Stimulated activated CD4-positive, alpha-beta T cell treated with anti-CD3 and anti-CD28 coated beads, Interleukin-4, amount 100 ng/mL, for 24 hours (primary cell): ENCODE measurements at regions not wholly inside any gene's neighbourhood (a gene's known extent, or its start where the extent isn't known, plus 50 kb on each side); places are given as distances from the start of the nearest gene placed in this dataset.
"Not testable (repeated sequence)": the region's sequence is repeated elsewhere in the genome, so short reads cannot be mapped to it uniquely, and the experiment has no call there.

Experiments used
- DNase-seq: peaks from one replicate; pipeline ENCODE4 v3.0.0-alpha.2; 2020

DNA sequence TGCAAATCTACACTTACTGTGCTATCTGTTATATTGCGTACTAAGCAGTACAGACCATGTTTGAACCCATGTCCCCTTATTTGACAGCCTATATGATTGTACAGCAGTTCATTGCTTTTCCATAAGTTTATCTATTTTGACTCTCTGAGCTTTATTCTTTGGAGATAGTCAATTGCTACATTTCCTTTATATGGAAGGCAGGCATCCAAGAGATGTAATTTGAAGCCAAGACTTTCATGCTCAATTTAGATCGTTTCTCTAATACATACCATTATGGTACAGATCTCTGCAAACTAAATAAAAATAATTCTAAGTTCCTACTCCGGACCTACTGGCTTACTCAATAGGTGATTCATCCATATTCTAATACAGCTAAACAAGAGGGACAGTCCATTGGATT is 424.8 kb downstream of the TMEM38B start:
- no peak for DNase-seq

DNA sequence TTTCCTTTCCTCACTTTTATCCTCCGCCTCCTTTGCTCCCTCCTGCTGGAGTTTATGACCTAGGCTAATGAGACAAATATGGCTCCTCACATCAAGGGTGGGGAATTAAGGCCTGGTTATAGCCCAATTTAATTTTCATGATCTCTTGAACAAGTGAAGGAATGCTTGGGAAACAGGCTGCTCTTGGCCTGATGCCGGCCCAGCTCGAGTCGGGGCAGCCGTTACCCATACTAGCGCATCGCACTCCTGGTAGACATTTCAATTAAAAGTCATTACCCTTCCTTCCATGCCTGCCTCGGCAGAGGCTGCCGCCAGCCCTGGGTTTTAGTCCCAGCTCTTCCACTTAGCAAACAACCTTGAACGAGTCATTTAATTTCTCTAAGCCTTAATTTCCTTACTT is 425.7 kb downstream of the TMEM38B start:
- DNase-seq: no peak

DNA sequence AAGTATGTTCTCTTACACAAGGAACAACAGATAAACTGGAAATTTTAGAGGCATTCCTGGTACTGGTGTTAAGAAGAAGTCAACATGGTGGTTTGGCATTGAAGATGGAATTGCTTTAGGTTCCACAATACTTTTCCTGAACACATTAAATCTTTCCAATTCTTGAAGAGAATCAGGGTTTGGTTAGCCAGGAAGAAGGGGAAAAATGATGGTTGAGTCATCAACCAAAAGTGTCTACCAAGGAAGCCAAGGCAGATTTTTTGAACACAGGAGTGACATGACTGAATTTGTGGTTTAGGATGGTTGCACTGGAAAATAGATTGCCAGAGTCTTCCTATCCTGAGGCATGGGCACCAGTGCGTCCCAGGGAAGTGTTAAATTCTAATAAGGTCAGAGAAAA is 433.4 kb downstream of the TMEM38B start:
- no peak for DNase-seq

DNA sequence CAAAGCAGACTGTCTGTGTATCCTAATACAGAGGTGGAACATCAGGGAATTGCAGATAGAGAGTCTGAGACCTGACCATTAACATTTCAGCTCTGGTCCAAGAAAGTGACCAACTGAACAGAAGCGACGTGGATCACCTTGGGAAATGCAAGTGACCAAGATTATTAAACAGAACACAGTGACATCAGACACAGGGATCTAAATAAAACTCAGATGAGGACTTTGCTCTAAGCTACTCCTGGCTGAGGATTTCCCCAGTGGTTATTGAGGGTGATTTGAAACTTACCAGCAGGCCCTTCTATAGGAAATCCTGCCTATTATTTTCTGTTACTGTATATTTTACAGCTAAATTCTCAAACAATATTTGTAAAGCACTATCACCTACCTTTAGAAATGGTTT is 436.0 kb downstream of the TMEM38B start:
- DNase-seq: no peak

DNA sequence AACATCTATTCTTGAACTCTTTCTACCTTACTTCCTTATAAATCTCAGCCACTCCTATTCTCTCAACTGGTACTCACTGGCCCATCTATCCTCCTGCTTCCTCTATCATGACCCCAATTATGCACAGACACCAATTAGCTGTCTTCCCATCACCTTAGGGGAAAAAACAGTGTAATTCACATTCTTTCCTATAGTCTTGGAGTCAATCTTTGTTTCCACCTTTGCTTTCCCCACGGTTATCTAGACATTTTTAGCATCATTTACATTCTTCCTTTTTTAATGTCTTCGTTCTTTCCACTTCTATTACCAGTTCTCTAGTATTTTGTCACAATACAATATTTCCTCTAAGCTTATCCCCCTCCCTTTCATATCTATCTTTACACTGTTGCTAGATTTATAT is 449.4 kb downstream of the TMEM38B start:
- DNase-seq: no peak

DNA sequence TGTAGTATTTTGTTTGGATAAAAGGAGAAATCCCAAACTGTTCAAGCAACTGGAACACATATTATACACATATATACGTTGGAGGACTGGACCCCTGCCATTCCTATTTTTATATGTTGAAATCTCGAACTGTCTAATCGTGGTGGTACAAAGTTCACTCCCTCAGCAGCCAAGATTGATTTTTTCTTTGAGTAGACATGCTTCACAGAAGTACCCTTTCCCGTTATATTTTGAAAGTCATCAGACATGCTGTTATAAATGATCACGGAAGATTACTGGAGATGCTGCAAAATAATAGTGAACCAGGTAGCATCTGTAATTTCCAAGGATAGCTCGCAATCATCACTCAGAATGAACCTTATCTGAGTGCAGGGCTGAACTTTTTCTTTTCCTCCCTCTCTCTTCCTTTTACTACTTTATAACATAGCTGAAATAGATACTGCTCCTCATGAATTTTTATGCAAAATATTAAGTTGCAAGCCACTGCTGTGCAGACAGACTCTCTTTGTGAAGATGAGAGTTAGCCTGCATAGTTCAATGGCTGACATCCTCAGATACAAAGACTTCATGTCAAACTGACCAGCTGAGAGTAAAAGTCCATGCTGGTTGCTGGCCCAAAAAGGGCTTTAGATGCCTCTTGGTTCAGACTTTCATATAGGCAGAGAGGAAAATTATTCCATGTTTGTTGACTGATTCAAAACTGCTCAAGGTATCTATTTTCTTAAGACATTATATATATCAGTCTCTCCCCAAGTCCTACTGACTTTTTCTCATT is 451.9 kb downstream of the TMEM38B start:
- no peak for DNase-seq

DNA sequence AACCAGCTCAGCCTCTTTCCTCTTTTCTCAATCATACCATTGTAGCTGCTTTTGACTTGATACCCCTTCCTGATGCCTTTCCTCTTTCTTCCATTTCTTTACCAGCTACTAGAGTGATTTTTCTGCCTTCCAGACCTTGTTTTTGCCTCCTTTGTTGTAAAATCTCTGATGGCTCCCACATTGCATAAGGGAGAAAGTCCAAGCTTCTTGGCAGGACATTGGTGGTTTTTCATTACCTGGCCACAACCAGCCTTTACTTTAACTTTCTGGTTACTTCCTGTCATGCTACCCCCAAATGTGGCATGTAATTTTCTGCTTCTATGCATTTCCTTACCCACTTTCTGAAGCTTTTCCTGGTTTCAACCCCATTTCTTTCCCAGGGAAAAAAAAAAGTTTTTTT is 452.5 kb downstream of the TMEM38B start:
- no peak for DNase-seq

DNA sequence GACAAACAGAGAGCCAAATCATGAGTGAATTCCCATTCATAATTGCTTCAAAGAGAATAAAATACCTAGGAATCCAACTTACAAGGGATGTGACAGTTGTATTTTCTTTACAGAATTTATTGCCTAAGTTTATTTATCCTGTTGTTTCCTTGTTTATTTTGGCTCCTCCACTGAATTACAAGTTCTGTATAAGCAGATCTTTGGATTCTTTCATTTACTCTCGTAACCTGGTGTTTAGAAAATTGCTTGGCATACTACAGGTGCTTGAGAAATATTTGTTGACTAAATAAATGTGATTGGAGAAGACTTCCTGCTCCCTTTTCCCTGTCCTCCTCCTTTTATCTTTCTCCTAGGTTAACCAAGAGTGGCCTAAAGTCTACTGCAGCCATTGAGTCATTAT is 455.6 kb downstream of the TMEM38B start:
- DNase-seq: no peak

DNA sequence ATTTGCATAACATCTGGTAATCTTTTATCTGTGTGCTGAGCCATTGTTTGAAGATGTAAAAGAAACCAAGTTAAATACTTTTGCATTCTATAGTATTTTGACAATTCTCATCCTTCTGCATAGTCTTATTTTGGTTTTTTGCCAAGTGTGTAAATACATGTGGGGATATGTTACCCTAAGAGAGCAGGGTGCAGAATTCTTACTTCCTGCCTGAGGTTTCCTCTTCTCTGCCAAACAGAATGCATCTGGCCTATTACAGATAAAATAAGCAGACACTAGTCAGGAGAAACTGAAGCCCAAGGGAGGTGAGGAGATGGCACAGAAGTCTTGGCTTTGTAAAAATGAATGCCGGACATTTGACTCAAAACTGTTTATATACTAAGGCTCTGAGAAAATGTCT is 462.1 kb downstream of the TMEM38B start:
- DNase-seq: no peak

DNA sequence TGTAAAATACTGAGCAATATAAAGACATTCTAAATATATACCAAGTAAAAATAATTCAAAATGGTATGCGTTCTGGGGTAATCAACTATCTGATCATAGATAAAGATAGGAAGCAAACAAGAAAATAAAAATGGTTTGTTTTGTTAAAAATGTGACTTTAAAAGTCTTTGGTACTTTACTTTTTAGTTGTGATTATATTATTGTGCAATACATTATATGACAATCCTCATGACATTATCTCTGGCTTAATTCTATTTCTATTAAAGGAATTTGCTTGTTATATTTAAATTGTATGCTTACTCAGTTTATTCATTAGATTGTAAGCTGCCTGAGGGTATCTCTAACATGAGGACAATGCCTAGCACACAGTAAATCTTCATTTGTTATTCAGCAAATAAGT is 477.9 kb downstream of the TMEM38B start:
- DNase-seq: no peak

DNA sequence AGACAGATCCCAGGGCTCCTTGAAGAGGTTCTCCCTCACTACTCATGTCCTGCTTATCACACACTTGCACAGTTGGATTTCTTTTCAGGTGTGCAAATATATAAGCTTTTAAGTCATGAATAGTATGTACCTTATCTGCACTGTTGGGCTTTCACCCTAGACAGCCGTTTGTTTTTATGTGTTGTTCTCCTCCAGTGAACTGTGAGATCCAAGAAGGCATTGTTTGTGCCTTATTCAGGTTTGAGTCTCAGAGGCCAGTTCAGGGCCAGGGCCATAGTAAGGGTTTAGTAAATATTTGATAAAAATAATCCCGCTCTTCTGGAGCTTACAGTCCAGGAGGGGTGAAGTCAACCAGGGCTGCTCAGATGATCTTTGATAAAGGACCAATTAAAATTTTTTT is 480.0 kb downstream of the TMEM38B start:
- DNase-seq: no peak

DNA sequence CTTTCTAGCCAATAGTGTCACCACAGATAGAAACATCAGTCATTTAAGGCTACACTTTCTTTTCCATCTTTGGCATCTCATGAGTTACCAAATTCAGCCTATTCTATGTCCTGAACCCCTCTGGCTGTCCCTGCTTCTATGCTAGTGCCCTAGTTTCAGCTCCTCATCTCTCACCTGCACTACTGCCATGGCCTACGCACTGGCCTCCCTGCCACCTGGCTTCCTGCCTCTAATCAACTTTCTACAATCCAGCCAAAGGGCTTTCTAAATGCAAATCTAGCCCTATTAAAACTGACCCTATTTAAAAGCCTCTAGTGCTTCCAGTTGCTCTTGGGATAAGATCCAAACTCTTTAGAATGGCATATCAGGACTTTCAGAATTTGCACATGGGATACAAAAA is 482.9 kb downstream of the TMEM38B start:
- no peak for DNase-seq

DNA sequence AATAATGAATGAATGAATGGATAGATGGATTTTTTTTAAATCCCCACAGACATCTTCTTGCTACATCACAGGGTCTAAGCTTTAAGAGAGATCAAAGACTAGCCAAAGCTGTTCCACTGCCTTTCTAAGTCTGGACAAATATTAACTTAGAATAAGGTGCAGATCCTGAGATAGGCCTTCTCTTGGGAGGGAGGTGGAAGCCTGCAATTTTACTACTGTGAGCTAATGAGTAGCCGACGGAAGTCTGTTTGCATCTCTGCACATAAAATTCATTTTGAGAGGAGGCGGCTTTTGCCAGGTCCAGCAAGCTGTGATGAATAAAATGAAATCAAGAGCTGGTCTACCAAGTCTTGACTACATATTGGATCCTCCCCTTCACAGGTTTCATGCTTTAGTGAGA is 484.9 kb downstream of the TMEM38B start:
- no peak for DNase-seq

DNA sequence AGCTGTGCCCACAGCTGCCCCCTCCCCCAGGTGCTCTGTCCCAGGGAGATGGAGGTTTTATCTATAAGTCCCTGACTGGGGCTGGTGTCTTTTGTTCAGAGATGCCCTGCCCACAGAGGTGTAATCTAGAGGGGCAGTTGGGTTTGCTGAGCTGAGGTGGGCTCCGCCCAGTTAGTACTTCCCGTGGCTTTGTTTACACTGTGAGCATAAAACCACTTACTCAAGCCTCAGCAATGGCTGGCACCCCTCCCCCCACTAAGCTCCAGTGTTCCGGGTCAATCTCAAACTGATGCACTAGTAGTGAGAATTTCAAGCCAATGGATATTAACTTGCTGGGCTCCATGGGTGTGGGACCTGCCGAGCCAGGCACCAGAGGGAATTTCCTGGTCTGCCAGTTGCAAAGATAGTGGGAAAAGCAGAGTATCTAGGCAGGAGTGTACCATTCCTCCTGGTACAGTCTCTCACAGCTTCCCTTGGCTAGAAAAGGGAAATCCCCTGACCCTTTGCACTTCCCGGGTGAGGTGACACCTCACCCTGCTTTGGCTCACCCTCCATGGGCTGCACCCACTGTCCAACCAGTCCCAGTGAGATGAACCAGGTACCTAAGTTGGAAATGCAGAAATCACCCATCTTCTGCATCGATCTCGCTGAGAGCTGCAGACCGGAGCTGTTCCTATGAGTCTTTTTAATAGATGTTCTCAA is 509.6 kb downstream of the TMEM38B start:
- DNase-seq: not testable (repeated sequence)

DNA sequence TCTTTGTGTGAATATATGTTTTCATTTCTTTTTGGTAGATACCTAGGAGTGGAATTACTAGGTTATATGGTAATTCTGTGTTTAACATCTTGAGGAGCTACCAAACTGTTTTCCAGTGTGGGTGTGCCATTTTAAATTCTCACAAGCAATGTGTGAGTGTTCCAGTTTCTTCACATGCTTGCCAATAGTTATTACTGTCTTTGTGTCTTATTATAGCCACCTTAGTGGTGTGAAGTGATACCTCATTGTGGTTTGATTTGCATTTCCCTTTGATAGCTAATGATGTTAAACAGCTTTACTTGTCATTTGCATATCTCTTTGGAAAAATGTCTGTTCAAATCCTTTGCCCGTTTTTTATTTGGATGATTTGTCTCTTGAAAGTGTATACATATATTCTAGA is 513.0 kb downstream of the TMEM38B start:
- no peak for DNase-seq

DNA sequence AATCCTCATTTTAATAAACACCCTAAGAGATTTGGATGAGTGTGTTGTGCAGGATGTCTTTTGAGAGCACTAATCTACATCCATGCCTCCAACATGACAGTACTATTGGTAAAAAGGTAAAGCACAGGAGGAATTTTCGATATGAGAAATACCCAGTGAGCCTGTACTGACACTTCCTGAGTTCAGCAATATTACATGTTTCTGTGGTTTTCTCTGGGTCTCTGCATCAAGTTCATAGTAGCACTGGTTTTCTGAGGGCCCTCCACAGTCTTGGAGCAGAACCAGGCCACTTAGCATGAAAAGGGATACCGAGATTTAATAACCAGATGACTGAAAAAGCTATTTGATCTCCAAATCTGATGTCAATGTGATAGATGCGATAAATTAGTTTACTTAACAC is 524.1 kb downstream of the TMEM38B start:
- DNase-seq: no peak

DNA sequence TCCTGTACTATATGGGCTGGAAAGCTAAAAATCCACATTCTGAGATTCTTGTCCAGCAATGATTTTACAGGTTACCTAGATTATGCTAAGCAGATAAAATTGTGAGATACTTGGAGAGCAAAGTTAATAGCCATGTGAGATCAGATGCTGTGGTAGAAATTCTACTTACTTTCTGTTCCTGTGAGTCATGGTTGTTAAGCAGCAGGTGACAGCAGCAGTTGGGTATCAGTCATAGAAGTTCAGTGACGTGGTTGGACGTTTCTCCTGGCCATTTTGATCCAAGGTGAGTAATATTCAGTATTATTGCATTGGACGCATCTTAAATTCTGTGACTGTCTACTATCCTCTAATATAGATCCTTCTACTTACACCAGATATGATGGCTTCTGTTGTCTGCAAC is 524.5 kb downstream of the TMEM38B start:
- DNase-seq: no peak

DNA sequence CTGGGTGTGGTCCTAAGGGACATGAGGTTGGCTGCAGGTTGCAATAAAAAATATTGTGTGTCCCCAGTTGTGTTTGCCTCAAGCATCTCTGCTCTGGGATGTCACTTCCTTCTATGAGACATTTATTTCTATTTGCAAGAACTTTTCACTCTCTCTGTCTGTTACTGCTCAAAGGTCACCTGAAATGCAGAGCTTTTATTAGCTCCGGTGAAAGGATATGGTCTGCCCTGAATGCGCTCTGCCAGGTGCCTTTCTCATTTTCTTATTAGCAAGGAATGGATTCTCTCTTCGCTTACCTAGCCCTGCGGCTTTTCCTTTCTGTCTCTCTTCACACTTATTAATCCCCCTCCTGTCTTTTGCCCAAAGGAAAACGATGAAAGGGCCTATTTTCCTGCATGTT is 526.1 kb downstream of the TMEM38B start:
- DNase-seq: no peak

DNA sequence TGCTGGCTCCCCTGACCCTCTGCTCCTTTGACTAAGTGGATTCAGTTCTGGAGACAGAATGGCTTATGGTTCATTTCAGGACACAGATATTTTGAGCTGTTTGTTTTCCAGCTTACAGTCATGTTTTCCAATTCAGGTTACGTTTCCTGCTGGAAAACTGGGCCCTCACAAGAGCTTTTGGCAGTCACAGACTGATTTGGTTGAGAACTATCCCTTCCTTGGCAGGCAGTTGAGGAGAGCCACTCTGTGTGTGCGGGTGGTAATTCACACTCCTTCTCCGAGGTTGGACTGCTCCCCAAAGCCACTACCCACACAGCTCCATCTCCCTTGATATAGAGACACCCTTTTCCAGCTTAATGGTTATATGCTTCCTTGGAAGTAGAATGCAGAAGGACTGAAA is 534.5 kb downstream of the TMEM38B start:
- no peak for DNase-seq

DNA sequence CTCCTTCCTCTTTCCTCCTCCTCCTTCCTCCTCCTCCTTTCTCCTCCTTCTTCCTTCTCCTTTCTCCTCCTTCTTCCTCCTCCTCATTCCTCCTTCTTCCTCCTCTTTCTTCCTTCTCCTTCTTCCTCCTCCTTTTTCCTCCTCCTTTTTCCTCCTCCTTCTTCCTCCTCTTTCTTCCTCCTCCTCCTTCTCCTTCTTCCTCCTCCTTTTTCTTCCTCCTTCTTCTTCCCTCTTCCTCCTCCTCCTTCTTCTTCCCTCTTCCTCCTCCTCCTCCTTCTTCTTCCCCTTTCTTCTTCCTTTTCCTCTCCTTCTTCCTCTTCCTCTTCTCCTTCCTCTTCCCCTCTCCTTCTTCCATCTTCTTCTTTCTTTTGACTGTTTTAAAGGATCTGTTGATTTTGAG is 538.8 kb downstream of the TMEM38B start:
- no peak for DNase-seq

DNA sequence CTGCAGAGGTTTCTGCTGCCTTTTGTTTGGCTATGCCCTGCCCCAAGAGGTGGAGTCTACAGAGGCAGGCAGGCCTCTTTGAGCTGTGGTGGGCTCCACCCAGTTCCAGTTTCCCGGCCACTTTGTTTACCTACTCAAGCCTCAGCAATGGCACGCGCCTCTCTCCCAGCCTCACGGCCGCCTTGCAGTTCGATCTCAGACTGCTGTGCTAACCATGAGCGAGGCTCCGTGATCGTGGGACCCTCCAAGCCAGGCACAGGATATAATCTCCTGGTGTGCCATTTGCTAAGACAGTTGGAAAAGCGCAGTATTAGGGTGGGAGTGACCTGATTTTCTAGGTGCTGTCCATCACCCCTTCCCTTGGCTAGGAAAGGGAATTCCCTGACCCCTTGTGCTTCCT is 566.6 kb downstream of the TMEM38B start:
- DNase-seq: not testable (repeated sequence)

DNA sequence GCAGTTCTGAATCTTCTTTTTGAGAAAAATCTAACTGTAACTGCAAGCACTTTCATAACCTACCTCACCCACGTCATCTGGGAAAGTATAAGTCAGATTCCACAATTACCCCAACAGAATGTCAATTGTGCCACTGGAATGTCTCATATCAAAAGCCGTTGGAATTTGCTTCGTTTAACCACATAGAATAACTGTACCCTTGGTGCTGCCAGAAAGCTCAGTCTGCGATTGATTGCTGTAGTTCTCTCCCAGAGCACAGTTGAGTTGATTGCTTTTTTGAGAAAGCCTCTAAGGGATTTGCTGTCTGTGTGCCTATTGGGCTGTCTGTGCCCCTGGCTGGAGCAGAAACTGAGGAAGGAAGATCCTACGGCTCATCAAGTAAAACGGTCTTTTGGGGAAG is 583.6 kb downstream of the TMEM38B start:
- DNase-seq: no peak

DNA sequence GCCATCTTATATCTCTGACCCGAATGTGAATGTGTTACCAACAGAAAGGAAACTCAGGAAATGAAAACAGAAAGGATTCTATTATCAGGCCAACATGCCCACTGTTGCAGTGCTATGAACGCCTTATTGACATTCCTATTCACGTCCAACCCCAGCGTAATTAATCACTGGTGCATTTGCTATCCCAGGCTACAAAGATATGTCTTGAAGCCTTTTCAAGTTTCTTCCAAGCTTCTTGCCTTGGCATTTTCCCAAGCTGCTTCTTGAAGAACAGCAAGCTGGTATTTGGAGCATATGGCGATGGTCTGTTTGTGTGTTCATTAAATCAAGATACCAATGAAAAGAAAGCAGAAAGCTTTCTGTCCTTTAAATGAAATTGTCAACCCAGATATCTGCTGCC is 579.2 kb upstream of the ZNF462 start:
- DNase-seq: no peak

DNA sequence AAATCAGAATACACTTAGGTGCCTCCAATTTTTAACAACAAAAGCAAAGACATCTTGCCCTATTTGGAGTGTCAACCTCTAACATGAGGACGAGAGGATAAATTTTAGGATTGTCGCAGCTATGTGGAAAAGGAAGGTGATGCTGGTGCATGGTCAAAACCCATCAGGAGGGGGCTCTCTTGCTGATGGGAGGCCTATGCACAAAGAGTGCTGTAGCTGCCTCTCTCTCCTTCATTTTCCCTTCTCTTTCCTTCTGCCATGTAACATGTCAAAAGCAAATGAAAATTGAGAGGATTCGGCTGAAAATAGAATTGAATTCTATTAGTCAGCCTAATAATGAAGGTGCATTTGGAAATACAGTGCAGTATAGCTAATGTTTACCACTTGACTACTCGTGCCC is 578.7 kb upstream of the ZNF462 start:
- no peak for DNase-seq

DNA sequence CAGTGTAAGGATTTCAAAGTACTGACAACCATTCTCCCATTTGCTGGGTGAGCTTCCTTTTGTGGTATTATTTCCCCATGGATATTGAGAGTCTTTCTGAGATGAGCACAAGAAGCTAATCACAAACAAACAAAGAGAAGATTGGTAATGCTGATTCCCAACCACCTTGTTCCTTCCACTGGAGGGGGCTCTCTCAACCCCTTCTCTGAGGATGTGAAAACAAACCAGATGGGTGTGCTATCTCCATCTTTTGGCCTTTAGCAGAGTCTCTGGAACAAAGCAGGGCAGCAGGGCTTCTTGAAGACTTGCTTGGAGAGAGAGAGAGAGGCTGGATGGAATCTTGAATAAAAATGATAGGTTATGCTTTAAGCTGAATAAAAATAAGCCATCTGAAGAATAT is 576.7 kb upstream of the ZNF462 start:
- no peak for DNase-seq
